Activated CD4-positive, alpha-beta memory T cell treated with anti-CD3 and anti-CD28 coated beads, Interleukin-2, amount 10 ng/mL, durations not matched to agents 7 days and 5 days (primary cell): ENCODE measurements at regions not wholly inside any gene's neighbourhood (a gene's known extent, or its start where the extent isn't known, plus 50 kb on each side); places are given as distances from the start of the nearest gene placed in this dataset.

Experiments
- CTCF ChIA-PET: fragments of 350-600 bp; sonication (Branson Sonifier 250); formaldehyde crosslinking; loops from one replicate; lab custom pipeline; 2021; ENCODE audit warnings: antibody characterized with exemption, inconsistent platforms; lab: Charles Lee
- POLR2A ChIA-PET: fragments of 350-600 bp; sonication (Branson Sonifier 250); formaldehyde crosslinking; loops from one replicate; lab custom pipeline; 2021; ENCODE audit warnings: antibody characterized with exemption; lab: Charles Lee
- DNase-seq: peaks from one replicate; pipeline ENCODE4 v3.0.0-alpha.2; 2020
- H3K27ac Mint-ChIP-seq: one replicate; pipeline ENCODE4 v1.8.0; 2021; ENCODE audit warnings: mild to moderate bottlenecking, mixed read lengths
- H3K27me3 Mint-ChIP-seq: one replicate; pipeline ENCODE4 v1.8.0; 2021; ENCODE audit warnings: mixed read lengths
- H3K36me3 Mint-ChIP-seq: one replicate; pipeline ENCODE4 v1.8.0; 2021; ENCODE audit warnings: low read depth, mixed read lengths
- H3K4me1 Mint-ChIP-seq: one replicate; pipeline ENCODE4 v1.8.0; 2021; ENCODE audit warnings: mixed read lengths
- H3K4me3 Mint-ChIP-seq: one replicate; pipeline ENCODE4 v1.8.0; 2021; ENCODE audit warnings: mild to moderate bottlenecking, mixed read lengths
- H3K9me3 Mint-ChIP-seq: one replicate; pipeline ENCODE4 v1.8.0; 2021; ENCODE audit warnings: mixed read lengths

DNA sequence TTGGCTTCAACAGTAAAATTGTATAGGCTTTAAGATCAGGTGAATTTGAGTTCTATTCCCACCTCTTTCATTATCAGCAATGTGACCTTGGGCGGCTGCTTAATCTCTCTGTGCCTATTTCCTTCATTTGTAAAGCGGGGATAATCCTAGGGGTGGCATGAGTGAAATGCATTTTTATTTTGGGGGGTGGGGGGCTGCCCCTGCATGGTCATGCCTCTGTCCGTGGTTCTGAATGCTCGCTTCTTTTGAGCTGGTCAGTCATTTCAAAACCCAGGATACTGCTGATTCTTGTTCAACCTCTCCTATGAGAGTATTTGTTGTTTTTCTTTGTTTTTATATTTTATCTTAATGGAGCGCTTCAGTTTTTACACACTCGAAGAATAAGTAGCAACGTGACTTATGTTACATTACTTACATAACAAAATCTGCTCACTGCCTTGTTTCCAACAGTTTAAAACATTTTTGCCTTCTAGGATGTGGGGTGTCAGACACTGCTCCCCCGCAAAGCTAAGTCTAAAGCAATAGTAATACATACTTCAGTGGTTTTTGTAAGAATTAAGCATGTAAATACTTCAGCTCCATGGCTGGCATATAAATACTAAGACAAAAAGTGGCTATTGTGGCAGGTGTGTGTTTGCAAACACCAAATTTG is 152.6 kb upstream of the PELI1 start:
- Mint-ChIP-seq H3K9me3 (no peaks in the 10 kb centered on the region), H3K4me1 (peaks cover 19% of the 10 kb centered on the region), H3K27me3 (peaks cover 18% of the 10 kb centered on the region), H3K27ac (no peak overlapping the region), H3K36me3 (no peaks in the 10 kb centered on the region), H3K4me3 (no peak overlapping the region)
- POLR2A ChIA-PET: interaction anchor here (0.7 to 1.3 kb wide), 2 partner anchors 150 to 153 kb away, joined by 3 read pairs; no protein-coding TSS in a partner anchor
- no peak for DNase-seq
- CTCF ChIA-PET: interaction anchor here (0.7 kb wide), 1 partner anchor 351 kb away, joined by 3 read pairs; no protein-coding TSS in a partner anchor

DNA sequence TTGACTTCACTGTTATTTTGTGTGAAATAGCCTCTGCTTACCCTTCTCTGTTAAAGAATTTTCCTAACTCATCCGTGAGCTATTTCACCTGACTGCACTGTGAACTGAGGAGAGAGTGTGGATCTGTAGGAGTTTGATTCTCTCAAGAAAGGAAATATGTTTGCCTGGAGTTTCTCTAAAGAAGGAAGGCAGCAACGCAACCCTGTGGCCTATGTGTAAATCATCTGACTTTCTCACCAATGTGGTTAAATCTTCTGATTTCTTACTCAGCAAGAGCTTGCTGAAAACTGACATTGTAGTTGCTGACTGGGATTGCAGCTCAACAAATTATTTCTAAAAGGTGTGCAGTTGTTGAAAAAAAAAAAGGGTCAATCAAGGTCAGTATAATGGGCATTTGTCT is 153.9 kb upstream of the PELI1 start:
- Mint-ChIP-seq H3K27me3 (peaks cover 18% of the 10 kb centered on the region), H3K27ac (no peak overlapping the region), H3K9me3 (no peaks in the 10 kb centered on the region), H3K4me1 (peaks cover 19% of the 10 kb centered on the region), H3K4me3 (no peak overlapping the region), H3K36me3 (no peaks in the 10 kb centered on the region)
- DNase-seq: no peak
- POLR2A ChIA-PET: no interaction called here
- CTCF ChIA-PET: interaction anchor here (1.1 to 1.2 kb wide), 2 partner anchors 11 to 225 kb away, joined by 3 to 5 read pairs; no protein-coding TSS in a partner anchor

DNA sequence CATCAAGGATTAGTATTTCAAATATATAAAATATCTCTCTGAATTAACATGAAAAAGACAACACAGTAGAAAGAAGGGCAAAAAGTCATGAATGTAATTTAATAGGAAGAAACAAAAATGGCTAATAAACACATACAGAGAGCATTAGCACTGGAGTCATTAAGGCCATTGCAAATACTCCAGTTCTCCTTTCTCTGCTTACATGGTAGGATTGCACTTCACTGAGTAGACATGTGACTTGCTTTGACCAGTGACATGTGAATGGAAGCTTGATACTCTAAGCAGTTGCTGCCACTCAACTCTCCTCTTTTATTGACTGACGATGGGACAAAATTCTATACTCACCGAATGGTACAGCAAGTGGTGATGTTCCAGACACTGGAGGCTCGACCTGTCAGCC is 153.9 kb upstream of the LGALSL start:
- CTCF ChIA-PET: interaction anchor here (1.5 kb wide), 1 partner anchor 31 kb away, joined by 3 read pairs; no protein-coding TSS in a partner anchor
- no peak for DNase-seq
- POLR2A ChIA-PET: no interaction called here
- H3K4me1 Mint-ChIP-seq: peaks cover 19% of the 10 kb centered on the region
- no peak overlapping the region for H3K4me3 Mint-ChIP-seq
- H3K36me3 Mint-ChIP-seq: no peaks in the 10 kb centered on the region
- peaks cover 19% of the 10 kb centered on the region for H3K27me3 Mint-ChIP-seq
- H3K27ac Mint-ChIP-seq: no peak overlapping the region
- no peaks in the 10 kb centered on the region for H3K9me3 Mint-ChIP-seq

DNA sequence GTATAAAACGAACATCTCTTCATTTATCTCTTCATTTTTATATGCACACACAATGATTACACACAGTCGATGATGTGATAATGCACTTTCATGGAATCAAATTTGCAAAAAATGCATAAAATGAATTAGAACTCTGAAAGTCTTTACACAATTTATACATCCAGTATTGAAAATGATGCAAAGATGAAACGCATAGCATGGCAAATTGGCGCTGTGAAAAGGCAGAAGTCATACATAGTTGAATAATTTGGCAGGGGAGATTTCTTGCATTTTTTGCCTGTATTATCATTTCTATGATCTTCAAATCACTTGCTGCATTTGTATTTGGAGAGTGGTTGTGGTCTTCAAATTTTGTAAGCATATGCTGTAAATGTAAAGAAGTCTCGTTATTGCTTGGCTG is 150.7 kb upstream of the LGALSL start:
- DNase-seq: no peak
- Mint-ChIP-seq H3K4me3 (no peak overlapping the region), H3K27ac (no peak overlapping the region), H3K4me1 (peaks cover 2% of the 10 kb centered on the region), H3K36me3 (no peaks in the 10 kb centered on the region), H3K27me3 (peaks cover 17% of the 10 kb centered on the region), H3K9me3 (no peaks in the 10 kb centered on the region)
- CTCF ChIA-PET: no interaction called here
- POLR2A ChIA-PET: no interaction called here

DNA sequence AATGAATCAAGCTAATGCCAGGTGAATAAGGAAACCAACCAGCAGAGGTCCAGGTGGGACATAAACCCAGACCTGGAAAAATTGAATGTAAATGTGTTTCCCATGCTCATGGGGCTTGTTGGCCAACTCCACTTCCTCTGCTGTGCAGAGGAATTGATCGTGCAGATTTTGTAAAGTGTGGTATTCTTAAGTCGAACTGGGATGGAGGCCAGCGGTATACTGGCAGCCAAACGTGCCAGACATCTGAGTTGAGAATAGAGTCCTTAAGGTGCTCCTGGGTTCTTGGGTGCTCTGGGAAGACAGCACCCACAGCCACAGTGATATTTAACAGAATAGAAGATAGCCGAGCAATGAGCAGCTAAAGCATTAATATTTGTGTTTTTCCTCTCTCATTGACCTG is 146.5 kb upstream of the LGALSL start:
- ChIA-PET CTCF (interaction anchor here (1.3 kb wide), 1 partner anchor 181 kb away, joined by 4 read pairs; no protein-coding TSS in a partner anchor), POLR2A (no interaction called here)
- Mint-ChIP-seq H3K27ac (no peak overlapping the region), H3K4me3 (no peak overlapping the region), H3K27me3 (peaks cover 6% of the 10 kb centered on the region), H3K9me3 (no peaks in the 10 kb centered on the region), H3K36me3 (no peaks in the 10 kb centered on the region), H3K4me1 (no peaks in the 10 kb centered on the region)
- DNase-seq: no peak

DNA sequence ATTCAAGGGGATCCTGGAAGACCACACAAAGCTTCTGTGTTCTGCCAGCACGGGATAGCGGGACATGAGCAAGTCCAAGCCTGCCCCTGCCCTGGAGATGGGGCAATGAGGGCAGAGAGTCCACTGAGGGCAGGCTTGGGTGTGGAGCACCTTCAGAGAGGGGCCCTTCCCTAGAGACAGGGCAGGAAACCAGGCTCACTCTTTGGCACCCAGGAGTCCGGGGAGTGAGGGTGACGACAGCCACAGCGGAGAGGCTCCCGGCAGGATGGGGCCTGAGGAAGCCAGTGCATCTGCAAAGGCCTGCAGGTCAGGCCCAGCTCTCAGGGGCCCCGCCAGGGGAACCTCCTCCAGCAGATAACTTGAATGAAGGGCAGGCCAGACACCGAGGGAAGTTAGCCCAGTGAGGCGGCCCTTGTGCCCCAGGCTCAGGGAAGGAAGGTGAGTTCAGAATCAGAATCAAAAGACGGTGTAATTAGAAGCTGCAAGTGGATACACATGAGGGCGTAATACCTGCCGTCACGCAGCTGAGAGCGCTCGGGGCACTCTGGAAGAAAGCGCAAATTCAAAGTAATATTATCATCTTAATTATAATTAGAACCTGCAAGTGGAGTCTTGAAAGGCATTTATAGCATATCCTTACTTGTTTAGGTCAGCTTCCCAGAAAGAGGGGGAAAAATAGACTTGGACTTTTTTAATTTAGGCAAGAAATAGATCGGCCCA is 142.6 kb upstream of the LGALSL start:
- no peaks in the 10 kb centered on the region for H3K36me3 Mint-ChIP-seq
- peaks cover 15% of the 10 kb centered on the region for H3K27me3 Mint-ChIP-seq
- CTCF ChIA-PET: interaction anchor here (0.9 to 2.9 kb wide), 2 partner anchors 16 to 19 kb away, joined by 4 to 13 read pairs; no protein-coding TSS in a partner anchor
- POLR2A ChIA-PET: interaction anchor here (0.8 kb wide), 1 partner anchor 96 kb away, joined by 4 read pairs; no protein-coding TSS in a partner anchor
- H3K4me3 Mint-ChIP-seq: no peak overlapping the region
- DNase-seq: no peak
- no peaks in the 10 kb centered on the region for H3K9me3 Mint-ChIP-seq
- no peak overlapping the region for H3K27ac Mint-ChIP-seq
- H3K4me1 Mint-ChIP-seq: no peaks in the 10 kb centered on the region

DNA sequence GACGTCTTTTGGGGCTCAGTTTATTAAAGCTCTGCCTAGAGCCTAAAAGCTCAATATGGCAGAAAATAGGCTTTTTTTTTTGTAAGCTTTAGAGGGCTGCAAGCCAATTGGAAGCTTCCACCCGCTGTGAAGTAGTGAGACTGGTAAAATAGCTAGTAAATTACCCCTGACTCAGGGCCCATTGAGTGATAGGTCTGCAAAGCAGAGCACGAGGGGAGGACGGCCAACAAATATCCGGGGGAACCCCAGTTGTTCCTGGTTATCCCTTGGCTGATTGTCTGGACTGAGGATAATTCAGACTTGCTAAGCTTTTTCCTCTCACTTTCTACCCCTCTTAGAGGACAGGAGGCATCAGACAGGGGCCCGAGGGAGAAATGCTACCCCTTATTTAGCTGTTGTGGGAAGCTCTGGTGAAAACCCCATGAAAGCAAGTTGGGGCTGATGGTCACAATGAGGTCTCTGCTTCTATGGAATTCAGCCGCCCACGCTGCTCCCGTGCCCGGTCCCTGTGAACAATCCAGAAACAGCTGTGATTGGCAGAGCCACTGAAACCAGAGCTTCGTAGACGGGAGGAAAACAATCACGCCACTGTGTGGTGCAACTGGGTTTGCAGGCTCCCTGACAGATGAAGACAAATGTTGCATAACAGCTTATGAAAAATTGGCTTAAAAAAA is 141.9 kb upstream of the LGALSL start:
- no peaks in the 10 kb centered on the region for H3K4me1 Mint-ChIP-seq

DNA sequence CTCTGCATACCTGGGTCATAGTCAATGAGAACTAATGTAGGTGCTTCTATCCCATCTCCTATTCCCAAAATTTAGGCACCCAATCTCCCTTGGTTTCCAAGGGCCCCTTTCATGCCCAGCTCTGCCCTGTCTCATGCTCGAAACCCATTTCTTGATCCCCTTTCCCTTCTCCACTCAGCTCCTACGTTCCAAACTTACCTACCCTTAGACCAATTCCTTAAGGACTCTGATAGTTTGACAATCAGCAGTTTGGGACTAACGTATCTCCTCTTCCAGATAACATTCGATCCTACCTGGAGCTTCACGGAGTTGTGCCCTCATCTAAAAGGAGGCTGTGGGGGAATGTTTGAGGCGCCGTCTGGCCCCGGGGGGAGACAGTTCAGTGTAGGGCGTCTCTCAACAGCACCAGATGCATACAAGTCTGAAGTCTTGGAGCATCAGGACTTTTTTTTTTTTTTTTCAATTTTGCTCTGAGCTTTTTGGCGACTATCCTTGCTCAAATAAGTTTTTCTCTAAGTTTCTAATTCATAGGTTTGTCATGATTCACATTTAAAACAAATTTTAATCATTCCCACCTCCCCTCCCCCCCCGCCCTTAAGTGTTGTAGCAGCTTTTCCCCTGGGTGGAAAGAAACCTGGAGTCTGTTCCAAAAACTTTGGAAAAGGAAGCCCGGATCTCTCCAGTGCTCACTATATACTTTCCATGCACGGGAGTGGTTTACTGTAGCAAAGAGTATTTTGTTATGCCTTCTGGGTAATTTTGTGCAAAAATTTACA is 141.2 kb upstream of the LGALSL start:
- POLR2A ChIA-PET: interaction anchor here (0.8 to 1.2 kb wide), 2 partner anchors 13 to 98 kb away, joined by 3 to 4 read pairs; no protein-coding TSS in a partner anchor
- no peak for DNase-seq
- Mint-ChIP-seq H3K4me1 (no peaks in the 10 kb centered on the region), H3K9me3 (no peaks in the 10 kb centered on the region), H3K4me3 (no peak overlapping the region), H3K27ac (no peak overlapping the region), H3K27me3 (peaks cover 14% of the 10 kb centered on the region), H3K36me3 (no peaks in the 10 kb centered on the region)
- CTCF ChIA-PET: interaction anchor here (0.8 to 2.9 kb wide), 2 partner anchors 14 to 98 kb away, joined by 3 to 13 read pairs; no protein-coding TSS in a partner anchor

More for the DNA sequence above, 141.9 kb upstream of the LGALSL start:
- CTCF ChIA-PET: interaction anchor here (0.8 to 2.9 kb wide), 3 partner anchors 15 to 97 kb away, joined by 3 to 13 read pairs (median 4); no protein-coding TSS in a partner anchor
- H3K36me3 Mint-ChIP-seq: no peaks in the 10 kb centered on the region
- H3K27ac Mint-ChIP-seq: no peak overlapping the region
- peaks cover 14% of the 10 kb centered on the region for H3K27me3 Mint-ChIP-seq
- H3K9me3 Mint-ChIP-seq: no peaks in the 10 kb centered on the region
- H3K4me3 Mint-ChIP-seq: no peak overlapping the region
- no peak for DNase-seq
- POLR2A ChIA-PET: interaction anchor here (0.8 to 1.2 kb wide), 2 partner anchors 14 to 97 kb away, joined by 3 to 4 read pairs; no protein-coding TSS in a partner anchor

DNA sequence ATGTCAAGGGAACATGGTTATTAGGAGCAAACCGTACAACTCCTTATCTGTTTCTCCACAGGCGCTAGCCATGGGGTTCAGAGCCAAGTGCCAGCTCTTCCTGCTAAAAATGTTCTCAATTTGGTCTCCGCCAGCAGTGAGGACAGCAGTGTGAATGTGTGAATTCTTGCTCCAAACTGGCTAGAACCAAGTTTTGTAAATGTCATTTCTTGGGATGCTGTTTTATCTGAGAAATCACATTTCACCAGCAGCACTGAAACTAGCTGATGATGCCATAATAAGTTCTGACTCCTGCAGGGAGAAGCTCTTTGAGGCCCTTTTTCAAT is 140.6 kb upstream of the LGALSL start:
- Mint-ChIP-seq H3K27me3 (peaks cover 14% of the 10 kb centered on the region), H3K36me3 (no peaks in the 10 kb centered on the region), H3K4me3 (no peak overlapping the region), H3K9me3 (no peaks in the 10 kb centered on the region), H3K4me1 (no peaks in the 10 kb centered on the region), H3K27ac (no peak overlapping the region)
- CTCF ChIA-PET: no interaction called here
- DNase-seq: no peak
- POLR2A ChIA-PET: interaction anchor here (1.2 kb wide), 1 partner anchor 13 kb away, joined by 3 read pairs; no protein-coding TSS in a partner anchor

DNA sequence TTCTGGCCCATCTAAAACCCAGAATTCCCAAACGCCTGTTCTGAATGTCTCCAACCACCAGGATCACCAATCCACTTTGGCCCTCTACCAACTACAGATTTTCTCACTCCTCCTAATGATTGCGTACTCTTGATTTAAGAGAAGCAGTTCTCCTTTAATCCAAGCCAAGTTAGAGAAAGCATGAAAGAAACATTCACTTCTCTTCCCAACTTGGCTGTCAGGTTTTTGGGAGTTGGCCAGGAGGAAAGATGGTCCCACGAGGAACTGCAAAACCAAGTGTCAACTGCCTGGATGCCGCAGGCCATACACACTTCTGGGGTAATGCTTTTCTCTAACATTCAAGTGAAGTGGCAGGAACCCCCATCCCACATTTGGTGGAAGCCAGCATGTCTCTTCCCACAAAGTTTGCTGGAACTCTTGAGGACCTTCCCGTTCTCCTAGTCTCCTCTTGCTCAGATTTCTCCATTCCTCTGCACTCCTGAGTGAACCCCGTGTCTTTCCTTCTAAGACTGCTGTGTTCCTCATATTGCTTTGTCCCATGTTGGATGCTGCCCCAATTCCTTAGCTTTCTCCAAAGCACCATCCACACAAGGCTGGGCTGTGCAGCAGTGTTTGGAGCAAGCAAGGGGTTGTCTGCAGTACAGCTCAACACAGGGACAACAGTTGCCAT is 138.5 kb upstream of the LGALSL start:
- POLR2A ChIA-PET: interaction anchor here (1.0 kb wide), 1 partner anchor 10 kb away, joined by 3 read pairs; no protein-coding TSS in a partner anchor
- no peaks in the 10 kb centered on the region for H3K9me3 Mint-ChIP-seq

DNA sequence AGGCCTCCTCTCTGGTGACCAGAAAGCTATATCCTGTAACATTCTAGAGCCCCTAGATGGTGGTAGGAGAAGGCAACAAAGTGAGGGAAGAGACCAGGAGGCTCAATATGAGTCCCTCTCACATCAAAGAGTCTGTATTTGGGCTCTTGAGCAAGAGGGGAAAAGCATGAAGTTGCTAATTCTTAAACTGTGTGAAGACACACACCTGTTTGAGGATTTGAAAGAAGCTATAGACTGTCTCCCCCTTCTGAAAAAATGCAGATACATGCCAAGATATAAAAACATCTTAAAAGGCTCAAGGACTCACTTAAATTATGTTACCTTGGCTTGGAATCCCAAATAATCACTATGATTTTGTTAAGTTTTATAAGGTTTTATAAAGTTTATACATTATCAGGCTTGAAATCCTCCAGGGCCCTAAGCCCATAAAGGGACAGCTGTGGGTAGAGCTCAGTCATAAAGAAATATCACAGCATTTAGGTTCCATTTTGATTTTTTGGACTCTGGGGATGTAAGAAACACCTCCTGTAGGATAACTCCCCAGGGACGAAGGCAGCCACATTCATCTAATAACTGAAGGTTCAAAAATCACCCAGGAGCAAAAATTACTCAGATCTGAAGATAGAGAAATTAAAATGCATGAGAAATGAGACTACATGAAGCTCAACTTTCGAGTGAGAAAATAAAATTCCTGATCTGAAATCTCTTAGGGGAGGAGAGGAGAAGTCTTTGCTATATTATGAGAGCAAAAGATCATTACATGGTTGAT is 136.1 kb upstream of the LGALSL start:
- no peaks in the 10 kb centered on the region for H3K4me1 Mint-ChIP-seq
- no peaks in the 10 kb centered on the region for H3K9me3 Mint-ChIP-seq
- ChIA-PET CTCF (interaction anchor here (1.0 to 2.6 kb wide), 3 partner anchors 11 to 268 kb away, joined by 3 to 15 read pairs (median 5); no protein-coding TSS in a partner anchor), POLR2A (interaction anchor here (1.0 kb wide), 1 partner anchor 9 kb away, joined by 5 read pairs; no protein-coding TSS in a partner anchor)
- no peak for DNase-seq
- no peak overlapping the region for H3K27ac Mint-ChIP-seq
- no peaks in the 10 kb centered on the region for H3K36me3 Mint-ChIP-seq
- H3K27me3 Mint-ChIP-seq: peaks cover 25% of the 10 kb centered on the region
- H3K4me3 Mint-ChIP-seq: no peak overlapping the region

More for the DNA sequence above, 138.5 kb upstream of the LGALSL start:
- Mint-ChIP-seq H3K36me3 (no peaks in the 10 kb centered on the region), H3K4me3 (no peak overlapping the region), H3K27ac (no peak overlapping the region), H3K27me3 (peaks cover 16% of the 10 kb centered on the region), H3K4me1 (no peaks in the 10 kb centered on the region)
- DNase-seq: no peak
- CTCF ChIA-PET: no interaction called here
